Fibroblast of lung (primary cell): ENCODE measurements at regions not wholly inside any gene's neighbourhood (a gene's known extent, or its start where the extent isn't known, plus 50 kb on each side); places are given as distances from the start of the nearest gene placed in this dataset.
"Not testable (repeated sequence)": the region's sequence is repeated elsewhere in the genome, so short reads cannot be mapped to it uniquely, and the experiment has no call there.

Source experiments
- DNase-seq, 2 donors: peaks; one replicate each; pipeline versions ENCODE4 v3.0.0 to v3.0.0-alpha.2; 2010; ENCODE audit warnings: low read depth in 2 of 2
- H2AFZ ChIP-seq: 2 replicates; pipeline ENCODE4 v1.5.1; 2012; ENCODE audit warnings: low read length, control low read depth, inconsistent platforms
- H3K27ac ChIP-seq: 2 replicates; pipeline ENCODE4 v1.5.1; 2011; ENCODE audit warnings: low read length, control low read depth; ENCODE audit not compliant: insufficient read depth
- H3K27me3 ChIP-seq: 2 replicates; pipeline ENCODE4 v1.5.1; 2011; ENCODE audit warnings: mild to moderate bottlenecking, low read length; ENCODE audit not compliant: control insufficient read depth, insufficient read depth
- H3K36me3 ChIP-seq: 2 replicates; pipeline ENCODE4 v1.5.1; 2011; ENCODE audit warnings: low read length; ENCODE audit not compliant: control insufficient read depth, insufficient read depth
- H3K4me1 ChIP-seq: 2 replicates; pipeline ENCODE4 v1.5.1; 2011; ENCODE audit warnings: low read length; ENCODE audit not compliant: control insufficient read depth, insufficient read depth; ENCODE audit errors: extremely low read depth
- H3K4me2 ChIP-seq: 2 replicates; pipeline ENCODE4 v1.5.1; 2011; ENCODE audit warnings: low read length, control low read depth; ENCODE audit not compliant: insufficient read depth; ENCODE audit errors: extremely low read depth
- H3K4me3 ChIP-seq, 4 experiments: fragments of 200-600 bp in 1 of 4; sonication (generic) in 1 of 4; replicated peaks in 1 of 4; 2 replicates each; pipeline ENCODE4 v1.5.1; 2011 to 2016; ENCODE audit warnings: low read length in 4 of 4, low read depth in 3 of 4, mild to moderate bottlenecking in 3 of 4, control low read depth in 2 of 4, inconsistent platforms in 1 of 4, mixed read lengths in 1 of 4; ENCODE audit not compliant: insufficient read depth in 1 of 4; ENCODE audit errors: control extremely low read depth in 1 of 4
- H3K79me2 ChIP-seq: 2 replicates; pipeline ENCODE4 v1.5.1; 2012; ENCODE audit warnings: mild to moderate bottlenecking, low read length, inconsistent platforms; ENCODE audit not compliant: control insufficient read depth, insufficient read depth
- H3K9ac ChIP-seq: 2 replicates; pipeline ENCODE4 v1.5.1; 2011; ENCODE audit warnings: mild to moderate bottlenecking, low read length, control low read depth; ENCODE audit not compliant: insufficient read depth
- H3K9me3 ChIP-seq: 2 replicates; pipeline ENCODE4 v1.5.1; 2012; ENCODE audit warnings: low read depth, low read length; ENCODE audit not compliant: control insufficient read depth, insufficient read depth
- H4K20me1 ChIP-seq: 2 replicates; pipeline ENCODE4 v1.5.1; 2011; ENCODE audit warnings: low read length; ENCODE audit not compliant: control insufficient read depth, insufficient read depth; ENCODE audit errors: extremely low read depth
- EZH2 ChIP-seq: IDR thresholded peaks from 2 replicates; pipeline ENCODE4 v1.5.1; 2012; ENCODE audit warnings: low read length, control low read depth, mild to moderate bottlenecking; ENCODE audit errors: missing control alignments
- TF ChIP-seq, protein P1 (sequence below), 2 donors: IDR thresholded peaks in 1 of 2; conservative IDR thresholded peaks in 1 of 2; 1 replicate in 1 of 2; 2 replicates in 1 of 2; pipeline ENCODE4 v1.5.1; 2011 to 2012; ENCODE audit warnings: low read length in 2 of 2, control low read depth in 1 of 2, inconsistent platforms in 1 of 2, low read depth in 1 of 2, mild to moderate bottlenecking in 1 of 2

DNA sequence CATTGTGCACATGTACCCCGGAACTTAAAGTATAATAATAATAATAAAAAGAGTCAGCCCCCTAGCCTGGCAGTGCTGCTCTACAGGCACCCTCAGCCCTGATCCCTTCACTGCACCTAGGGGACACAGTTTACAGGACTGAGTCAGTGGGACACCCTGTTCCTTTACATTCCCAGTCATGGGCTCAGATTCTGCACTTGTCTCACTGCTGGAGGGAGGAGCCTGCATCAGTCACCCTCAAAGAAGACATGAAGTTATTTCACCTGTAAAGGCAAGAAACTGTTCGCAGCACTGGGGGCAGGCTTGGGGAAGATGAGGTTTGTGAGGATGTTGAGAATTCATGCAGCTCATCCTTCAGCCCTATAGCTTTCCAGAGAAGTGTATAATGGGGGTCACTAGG, 50.7 kb upstream of the VPREB1 start:
- Histone ChIP-seq H3K27me3 (no peaks in the 10 kb centered on the region), H3K9ac (no peak overlapping the region), H3K27ac (no peak overlapping the region), H3K79me2 (no peaks in the 10 kb centered on the region), H2AFZ (no peak overlapping the region), H4K20me1 (no peaks in the 10 kb centered on the region), H3K4me1 (no peaks in the 10 kb centered on the region), H3K36me3 (no peaks in the 10 kb centered on the region), H3K9me3 (no peaks in the 10 kb centered on the region), H3K4me3 (no peak overlapping the region), H3K4me2 (no peak overlapping the region)
- no peak for TF ChIP-seq EZH2
- TF ChIP-seq, protein P1, sequence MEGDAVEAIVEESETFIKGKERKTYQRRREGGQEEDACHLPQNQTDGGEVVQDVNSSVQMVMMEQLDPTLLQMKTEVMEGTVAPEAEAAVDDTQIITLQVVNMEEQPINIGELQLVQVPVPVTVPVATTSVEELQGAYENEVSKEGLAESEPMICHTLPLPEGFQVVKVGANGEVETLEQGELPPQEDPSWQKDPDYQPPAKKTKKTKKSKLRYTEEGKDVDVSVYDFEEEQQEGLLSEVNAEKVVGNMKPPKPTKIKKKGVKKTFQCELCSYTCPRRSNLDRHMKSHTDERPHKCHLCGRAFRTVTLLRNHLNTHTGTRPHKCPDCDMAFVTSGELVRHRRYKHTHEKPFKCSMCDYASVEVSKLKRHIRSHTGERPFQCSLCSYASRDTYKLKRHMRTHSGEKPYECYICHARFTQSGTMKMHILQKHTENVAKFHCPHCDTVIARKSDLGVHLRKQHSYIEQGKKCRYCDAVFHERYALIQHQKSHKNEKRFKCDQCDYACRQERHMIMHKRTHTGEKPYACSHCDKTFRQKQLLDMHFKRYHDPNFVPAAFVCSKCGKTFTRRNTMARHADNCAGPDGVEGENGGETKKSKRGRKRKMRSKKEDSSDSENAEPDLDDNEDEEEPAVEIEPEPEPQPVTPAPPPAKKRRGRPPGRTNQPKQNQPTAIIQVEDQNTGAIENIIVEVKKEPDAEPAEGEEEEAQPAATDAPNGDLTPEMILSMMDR (conservative IDR thresholded peaks at IDR 0.05 in 1 of 2, IDR thresholded peaks at IDR 0.05 in 1 of 2; ENCODE audit: low read depth in 1 of 2, low read length in 2 of 2) = no peak
- no peak for DNase-seq

DNA sequence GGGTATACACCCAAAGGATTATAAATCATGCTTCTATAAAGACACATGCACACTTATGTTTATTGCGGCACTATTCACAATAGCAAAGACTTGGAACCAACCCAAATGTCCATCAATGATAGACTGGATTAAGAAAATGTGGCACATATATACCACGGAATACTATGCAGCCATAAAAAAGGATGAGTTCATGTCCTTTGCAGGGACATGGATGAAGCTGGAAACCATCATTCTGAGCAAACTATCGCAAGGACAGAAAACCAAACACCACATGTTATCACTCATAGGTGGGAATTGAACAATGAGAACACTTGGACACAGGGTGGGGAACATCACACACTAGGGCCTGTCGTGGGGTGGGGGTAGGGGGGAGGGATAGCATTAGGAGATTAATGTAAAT, 51.1 kb upstream of the VPREB1 start:
- H3K9ac ChIP-seq, H3K4me3 ChIP-seq, H3K4me1 ChIP-seq, H3K36me3 ChIP-seq, H3K9me3 ChIP-seq, H3K27ac ChIP-seq, H3K27me3 ChIP-seq, H3K79me2 ChIP-seq, DNase-seq, H2AFZ ChIP-seq, H3K4me2 ChIP-seq, H4K20me1 ChIP-seq: not testable (repeated sequence)

DNA sequence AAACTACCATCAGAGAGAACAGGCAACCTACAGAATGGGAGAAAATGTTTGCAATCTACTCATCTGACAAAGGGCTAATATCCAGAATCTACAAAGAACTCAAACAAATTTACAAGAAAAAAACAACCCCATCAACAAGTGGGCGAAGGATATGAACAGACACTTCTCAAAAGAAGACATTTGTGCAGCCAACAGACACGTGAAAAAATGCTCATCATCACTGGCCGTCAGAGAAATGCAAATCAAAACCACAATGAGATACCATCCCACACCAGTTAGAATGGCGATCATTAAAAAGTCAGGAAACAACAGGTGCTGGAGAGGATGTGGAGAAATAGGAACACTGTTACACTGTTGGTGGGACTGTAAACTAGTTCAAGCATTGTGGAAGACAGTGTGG, 51.6 kb upstream of the VPREB1 start:
- not testable (repeated sequence) for H2AFZ ChIP-seq, H3K27me3 ChIP-seq, DNase-seq, H3K36me3 ChIP-seq, H3K9me3 ChIP-seq, H4K20me1 ChIP-seq, H3K27ac ChIP-seq, H3K4me3 ChIP-seq, H3K4me1 ChIP-seq, H3K4me2 ChIP-seq, H3K9ac ChIP-seq, H3K79me2 ChIP-seq

DNA sequence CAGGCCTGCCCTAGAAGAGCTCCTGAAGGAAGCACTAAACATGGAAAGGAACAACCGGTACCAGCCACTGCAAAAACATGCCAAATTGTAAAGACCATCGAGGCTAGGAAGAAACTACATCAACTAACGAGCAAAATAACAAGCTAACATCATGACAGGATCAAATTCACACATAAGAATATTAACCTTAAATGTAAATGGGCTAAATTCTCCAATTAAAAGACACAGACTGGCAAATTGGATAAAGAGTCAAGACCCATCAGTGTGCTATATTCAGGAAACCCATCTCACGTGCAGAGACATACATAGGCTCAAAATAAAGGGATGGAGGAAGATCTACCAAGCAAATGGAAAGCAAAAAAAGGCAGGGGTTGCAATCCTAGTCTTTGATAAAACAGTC, 54.8 kb upstream of the VPREB1 start:
- not testable (repeated sequence) for H3K4me2 ChIP-seq, DNase-seq, H3K27me3 ChIP-seq, H3K9ac ChIP-seq, H3K27ac ChIP-seq, H2AFZ ChIP-seq, H3K79me2 ChIP-seq, H3K4me3 ChIP-seq, H3K36me3 ChIP-seq, H4K20me1 ChIP-seq, H3K9me3 ChIP-seq, H3K4me1 ChIP-seq

DNA sequence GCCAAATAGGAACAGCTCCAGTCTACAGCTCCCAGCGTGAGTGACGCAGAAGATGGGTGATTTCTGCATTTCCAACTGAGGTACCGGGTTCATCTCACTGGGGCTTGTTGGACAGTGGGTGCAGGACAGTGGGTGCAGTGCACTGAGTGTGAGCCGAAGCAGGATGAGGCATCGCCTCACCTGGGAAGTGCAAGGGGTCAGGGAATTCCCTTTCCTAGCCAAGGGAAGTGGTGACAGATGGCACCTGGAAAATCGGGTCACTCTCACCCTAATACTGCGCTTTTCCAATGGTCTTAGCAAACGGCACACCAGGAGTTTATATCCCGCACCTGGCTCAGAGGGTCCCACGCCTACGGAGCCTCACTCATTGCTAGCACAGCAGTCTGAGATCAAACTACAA, 56.7 kb upstream of the VPREB1 start:
- not testable (repeated sequence) for H2AFZ ChIP-seq, H3K36me3 ChIP-seq, H4K20me1 ChIP-seq, H3K4me2 ChIP-seq, H3K4me1 ChIP-seq, H3K4me3 ChIP-seq, H3K9me3 ChIP-seq, H3K79me2 ChIP-seq, H3K27ac ChIP-seq, DNase-seq, H3K9ac ChIP-seq
- peaks cover 14% of the 10 kb centered on the region for H3K27me3 ChIP-seq
